Vagina (tissue), 2 donors: ENCODE measurements at regions not wholly inside any gene's neighbourhood (a gene's known extent, or its start where the extent isn't known, plus 50 kb on each side); places are given as distances from the start of the nearest gene placed in this dataset.
"Not testable (repeated sequence)": the region's sequence is repeated elsewhere in the genome, so short reads cannot be mapped to it uniquely, and the experiment has no call there.

ENCODE experiments used
- DNase-seq, 2 donors: peaks; one replicate each; pipeline ENCODE4 v3.0.0-alpha.2; 2017; ENCODE audit errors: extremely low spot score in 2 of 2
- H3K27ac ChIP-seq: fragments of 200-600 bp; sonication (generic); one replicate; pipeline ENCODE4 v1.5.1; 2019
- H3K27me3 ChIP-seq: fragments of 200-600 bp; sonication (generic); one replicate; pipeline ENCODE4 v1.5.1; 2019
- H3K36me3 ChIP-seq, 2 donors: fragments of 200-600 bp; sonication (generic); one replicate each; pipeline ENCODE4 v1.5.1; 2017 to 2019
- H3K4me1 ChIP-seq: fragments of 200-600 bp; sonication (generic); one replicate; pipeline ENCODE4 v1.5.1; 2019
- H3K4me3 ChIP-seq, 2 donors: fragments of 200-600 bp; sonication (generic); 1 replicate in 1 of 2; 2 replicates in 1 of 2; pipeline ENCODE4 v1.5.1; 2016 to 2019
- H3K9me3 ChIP-seq: fragments of 200-600 bp; sonication (generic); one replicate; pipeline ENCODE4 v1.5.1; 2019
- POLR2A ChIP-seq, 2 donors: fragments of 450-650 bp; IDR thresholded peaks; one replicate each; pipeline ENCODE4 v1.6.1; 2017; ENCODE audit warnings: antibody characterized with exemption in 2 of 2, mild to moderate bottlenecking in 2 of 2, moderate library complexity in 2 of 2
- POLR2AphosphoS5 ChIP-seq, 2 donors: sonication (generic); formaldehyde crosslinking; IDR thresholded peaks; one replicate each; pipeline ENCODE4 v1.9.0; 2017; ENCODE audit warnings: antibody characterized with exemption in 2 of 2, mild to moderate bottlenecking in 2 of 2, low read depth in 1 of 2; ENCODE audit not compliant: insufficient read depth in 1 of 2
- intact Hi-C: fragments of 100-400 bp; cut with DNase I; formaldehyde crosslinking; loops from one replicate; pipeline ENCODE4 v1.15.1; 2023
- TF ChIP-seq, protein P1 (sequence below), 3 experiments: fragments of 450-650 bp in 2 of 3; fragments of 200-600 bp in 1 of 3; sonication (generic) in 1 of 3; IDR thresholded peaks; one replicate each; pipeline ENCODE4 v1.5.1; 2017 to 2019; ENCODE audit warnings: antibody characterized with exemption in 3 of 3, mild to moderate bottlenecking in 2 of 3, moderate library complexity in 2 of 3

- Histone ChIP-seq H3K36me3 (no peaks in the 10 kb centered on the region), H3K27ac (no peak overlapping the region), H3K4me1 (no peaks in the 10 kb centered on the region), H3K4me3 (no peak overlapping the region), H3K27me3 (no peaks in the 10 kb centered on the region), H3K9me3 (no peaks in the 10 kb centered on the region)
- intact Hi-C loops, result no loop called here
- TF ChIP-seq POLR2A (IDR thresholded peaks at IDR 0.05), result no peak
- TF ChIP-seq POLR2AphosphoS5 (IDR thresholded peaks at IDR 0.05; ENCODE audit: insufficient read depth in 1 of 2, low read depth in 1 of 2), result no peak
- TF ChIP-seq, protein P1, sequence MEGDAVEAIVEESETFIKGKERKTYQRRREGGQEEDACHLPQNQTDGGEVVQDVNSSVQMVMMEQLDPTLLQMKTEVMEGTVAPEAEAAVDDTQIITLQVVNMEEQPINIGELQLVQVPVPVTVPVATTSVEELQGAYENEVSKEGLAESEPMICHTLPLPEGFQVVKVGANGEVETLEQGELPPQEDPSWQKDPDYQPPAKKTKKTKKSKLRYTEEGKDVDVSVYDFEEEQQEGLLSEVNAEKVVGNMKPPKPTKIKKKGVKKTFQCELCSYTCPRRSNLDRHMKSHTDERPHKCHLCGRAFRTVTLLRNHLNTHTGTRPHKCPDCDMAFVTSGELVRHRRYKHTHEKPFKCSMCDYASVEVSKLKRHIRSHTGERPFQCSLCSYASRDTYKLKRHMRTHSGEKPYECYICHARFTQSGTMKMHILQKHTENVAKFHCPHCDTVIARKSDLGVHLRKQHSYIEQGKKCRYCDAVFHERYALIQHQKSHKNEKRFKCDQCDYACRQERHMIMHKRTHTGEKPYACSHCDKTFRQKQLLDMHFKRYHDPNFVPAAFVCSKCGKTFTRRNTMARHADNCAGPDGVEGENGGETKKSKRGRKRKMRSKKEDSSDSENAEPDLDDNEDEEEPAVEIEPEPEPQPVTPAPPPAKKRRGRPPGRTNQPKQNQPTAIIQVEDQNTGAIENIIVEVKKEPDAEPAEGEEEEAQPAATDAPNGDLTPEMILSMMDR (IDR thresholded peaks at IDR 0.05), result no peak
- no peak for DNase-seq
Measured at GRCh38 chr2:204389120-204389519, 156.2 kb upstream of the PARD3B start.

GRCh38 chr2:204389856-204390255 lies 155.4 kb upstream of the PARD3B start:
- H3K9me3 ChIP-seq, result no peaks in the 10 kb centered on the region
- H3K36me3 ChIP-seq, result no peaks in the 10 kb centered on the region
- H3K4me1 ChIP-seq, result no peaks in the 10 kb centered on the region
- intact Hi-C loops, result no loop called here
- no peak for DNase-seq
- H3K27ac ChIP-seq, result no peak overlapping the region
- no peak overlapping the region for H3K4me3 ChIP-seq
- no peaks in the 10 kb centered on the region for H3K27me3 ChIP-seq
- TF ChIP-seq POLR2A (IDR thresholded peaks at IDR 0.05), result no peak
- no peak for TF ChIP-seq POLR2AphosphoS5 (IDR thresholded peaks at IDR 0.05; ENCODE audit: insufficient read depth in 1 of 2, low read depth in 1 of 2)
- TF ChIP-seq, protein P1 (IDR thresholded peaks at IDR 0.05), result no peak

GRCh38 chr2:204395539-204395938 lies 149.7 kb upstream of the PARD3B start:
- Histone ChIP-seq H3K27me3 (no peaks in the 10 kb centered on the region), H3K4me1 (no peaks in the 10 kb centered on the region), H3K27ac (no peak overlapping the region), H3K4me3 (no peak overlapping the region), H3K36me3 (no peaks in the 10 kb centered on the region), H3K9me3 (no peaks in the 10 kb centered on the region)
- no peak for DNase-seq
- no peak for TF ChIP-seq POLR2A (IDR thresholded peaks at IDR 0.05)
- no peak for TF ChIP-seq POLR2AphosphoS5 (IDR thresholded peaks at IDR 0.05; ENCODE audit: insufficient read depth in 1 of 2, low read depth in 1 of 2)
- TF ChIP-seq, protein P1 (IDR thresholded peaks at IDR 0.05), result no peak
- intact Hi-C loops, result no loop called here

GRCh38 chr2:204401114-204401513 lies 144.2 kb upstream of the PARD3B start:
- TF ChIP-seq POLR2A (IDR thresholded peaks at IDR 0.05) (no peak), POLR2AphosphoS5 (IDR thresholded peaks at IDR 0.05; ENCODE audit: insufficient read depth in 1 of 2, low read depth in 1 of 2) (no peak)
- TF ChIP-seq, protein P1 (IDR thresholded peaks at IDR 0.05), result no peak
- no peaks in the 10 kb centered on the region for H3K27me3 ChIP-seq
- H3K4me1 ChIP-seq, result no peaks in the 10 kb centered on the region
- H3K4me3 ChIP-seq, result no peak overlapping the region
- H3K36me3 ChIP-seq, result no peaks in the 10 kb centered on the region
- no peak for DNase-seq
- no peaks in the 10 kb centered on the region for H3K9me3 ChIP-seq
- H3K27ac ChIP-seq, result no peak overlapping the region
- intact Hi-C loops, result no loop called here

DNA sequence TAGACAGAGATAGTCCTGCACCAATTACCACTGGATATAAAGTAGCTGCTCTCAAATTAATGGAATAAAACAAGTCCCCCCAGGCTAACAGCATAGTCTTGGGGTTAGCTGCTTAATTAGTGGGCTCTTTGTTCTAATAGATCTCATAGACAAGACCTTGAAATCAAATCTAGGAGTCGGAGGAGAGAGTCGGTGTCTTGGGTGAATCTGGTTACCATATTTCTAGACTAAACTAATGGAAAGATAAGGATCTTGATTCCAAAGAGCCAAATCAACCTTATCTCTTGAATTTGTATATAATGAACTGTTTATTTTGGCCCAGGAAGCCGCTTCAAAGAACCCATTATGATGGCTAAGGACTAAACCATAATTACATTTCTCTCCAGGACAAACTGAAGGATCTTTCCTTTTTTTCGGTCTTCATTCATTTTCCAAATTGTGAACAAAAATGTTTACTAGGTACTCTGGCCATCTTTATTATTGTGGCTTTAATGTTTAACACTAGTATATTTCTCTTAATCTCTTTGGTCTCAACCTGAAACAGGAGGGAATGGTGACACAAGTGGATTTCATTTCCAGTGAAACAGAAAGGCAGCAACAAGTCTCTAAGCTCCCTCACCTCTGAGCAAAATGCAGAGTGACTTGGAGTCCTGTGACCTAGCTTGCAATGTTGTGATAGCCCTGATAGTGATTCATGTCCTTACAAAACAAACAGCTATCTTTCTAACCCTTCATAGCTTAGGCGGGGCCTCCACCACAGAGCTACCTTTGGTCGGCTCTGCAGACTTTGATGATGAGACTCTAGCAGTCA lies 137.9 kb upstream of the PARD3B start:
- intact Hi-C loops, result no loop called here
- no peak for DNase-seq
- Histone ChIP-seq H3K4me3 (no peak overlapping the region), H3K27me3 (no peaks in the 10 kb centered on the region), H3K27ac (no peak overlapping the region), H3K9me3 (no peaks in the 10 kb centered on the region), H3K36me3 (no peaks in the 10 kb centered on the region), H3K4me1 (no peaks in the 10 kb centered on the region)
- TF ChIP-seq POLR2A (IDR thresholded peaks at IDR 0.05) (no peak), POLR2AphosphoS5 (IDR thresholded peaks at IDR 0.05; ENCODE audit: insufficient read depth in 1 of 2, low read depth in 1 of 2) (no peak)
- TF ChIP-seq, protein P1 (IDR thresholded peaks at IDR 0.05), result no peak

DNA sequence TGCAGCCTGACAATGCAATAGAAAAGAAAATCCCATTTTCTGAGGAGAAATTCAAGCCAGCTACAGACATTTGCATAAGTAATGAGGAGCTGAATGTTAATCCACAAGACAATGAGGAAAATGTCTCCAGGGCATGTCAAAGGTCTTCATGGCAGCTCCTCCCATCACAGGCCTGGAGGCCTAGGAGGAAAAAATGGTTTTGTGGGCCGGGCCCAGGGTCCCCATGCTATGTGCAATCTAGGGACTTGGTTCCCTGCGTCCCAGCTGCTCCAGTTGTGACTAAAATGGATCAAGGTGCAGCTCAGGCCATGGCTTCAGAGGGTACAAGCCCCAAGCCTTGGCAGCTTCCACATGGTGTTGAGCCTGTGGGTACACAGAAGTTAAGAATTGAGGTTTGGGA lies 132.5 kb upstream of the PARD3B start:
- intact Hi-C loops, H3K27me3 ChIP-seq, H3K36me3 ChIP-seq, H3K4me1 ChIP-seq, H3K9me3 ChIP-seq, H3K4me3 ChIP-seq, DNase-seq, H3K27ac ChIP-seq: not testable (repeated sequence)
